A549 (cell line): ENCODE measurements at regions not wholly inside any gene's neighbourhood (a gene's known extent, or its start where the extent isn't known, plus 50 kb on each side); places are given as distances from the start of the nearest gene placed in this dataset.

Experiments
- ATAC-seq, 2 experiments: fragments of 200-7000 bp in 1 of 2; fragments of >200 bp in 1 of 2; cut with Nextera tagmentation in 1 of 2; cut with Tn5 transposase in 1 of 2; 3 replicates each; pipeline versions ENCODE4 v1.8.0 to v1.9.1; 2018 to 2020; ENCODE audit warnings: mild to moderate bottlenecking in 1 of 2, moderate library complexity in 1 of 2
- CTCF ChIA-PET: fragments of 300-600 bp; sonication (Branson Sonifier 250); formaldehyde crosslinking; extraction: SDS; loops from one replicate; lab custom pipeline; 2021; ENCODE audit warnings: antibody characterized with exemption, inconsistent platforms; lab: Yijun Ruan, JAX
- POLR2A ChIA-PET: fragments of 350-600 bp; formaldehyde crosslinking; extraction: SDS; loops from one replicate; lab custom pipeline; 2021; ENCODE audit warnings: antibody characterized with exemption, inconsistent platforms; lab: Yijun Ruan, JAX
- DNase-seq, 2 experiments: peaks; one replicate each; pipeline versions ENCODE4 v3.0.0 to v3.0.0-alpha.2; 2011 to 2016; ENCODE audit warnings: low read depth in 1 of 2, low spot score in 1 of 2
- FAIRE-seq: peaks from 2 replicates; lab custom pipeline; 2011; peaks lifted over from hg19 to GRCh38; lab: Jason Lieb, UNC
- H3K27ac ChIP-seq, 2 experiments: fragments of >200 bp; sonication (Bioruptor Twin); formaldehyde crosslinking; 3 replicates each; pipeline ENCODE4 v1.5.1; 2016 to 2017
- H3K4me1 ChIP-seq: fragments of >200 bp; sonication (Bioruptor Twin); formaldehyde crosslinking; 3 replicates; pipeline ENCODE4 v1.6.1; 2016
- H3K4me2 ChIP-seq: fragments of >200 bp; sonication (Bioruptor Twin); formaldehyde crosslinking; 3 replicates; pipeline ENCODE4 v1.6.1; 2016
- H3K4me3 ChIP-seq: fragments of >200 bp; sonication (Bioruptor Twin); formaldehyde crosslinking; 3 replicates; pipeline ENCODE4 v1.5.1; 2016
- H3K9me3 ChIP-seq: fragments of >200 bp; sonication (Bioruptor Twin); formaldehyde crosslinking; 3 replicates; pipeline ENCODE4 v1.6.1; 2016
- ATOH8 ChIP-seq: fragments of 250-450 bp; sonication (Bioruptor Pico); IDR thresholded peaks from 2 replicates; pipeline ENCODE4 v1.5.0; 2020; ENCODE audit warnings: low read depth, mild to moderate bottlenecking, moderate library complexity
- CHD2 ChIP-seq: fragments of 150-350 bp; IDR thresholded peaks from 2 replicates; pipeline ENCODE4 v1.6.1; 2014; ENCODE audit warnings: low read length; ENCODE audit not compliant: partially characterized antibody
- EHMT2 ChIP-seq: fragments of 200-600 bp; sonication (generic); IDR thresholded peaks from 2 replicates; pipeline ENCODE4 v1.6.1; 2016; ENCODE audit warnings: antibody characterized with exemption, low read depth, mild to moderate bottlenecking, moderate library complexity
- ELK1 ChIP-seq: fragments of 150-350 bp; IDR thresholded peaks from 2 replicates; pipeline ENCODE4 v1.6.1; 2014; ENCODE audit warnings: low read depth, mild to moderate bottlenecking, low read length
- EP300 ChIP-seq, 2 experiments: fragments of >200 bp; sonication (Bioruptor Twin); formaldehyde crosslinking; IDR thresholded peaks; 2 replicates in 1 of 2; 3 replicates in 1 of 2; pipeline ENCODE4 v1.6.1; 2016 to 2017
- GATA3 ChIP-seq: IDR thresholded peaks from 2 replicates; pipeline ENCODE4 v1.6.1; 2012; ENCODE audit warnings: borderline replicate concordance
- HMGXB4 ChIP-seq: fragments of 250-450 bp; sonication (Bioruptor Pico); IDR thresholded peaks from 2 replicates; pipeline ENCODE4 v1.5.0; 2021; ENCODE audit warnings: mild to moderate bottlenecking, moderate library complexity, borderline replicate concordance
- JUN ChIP-seq, 2 experiments: fragments of >200 bp; sonication (Bioruptor Twin); formaldehyde crosslinking; IDR thresholded peaks; 2 replicates in 1 of 2; 3 replicates in 1 of 2; pipeline ENCODE4 v1.6.1; 2016 to 2017
- MAZ ChIP-seq: fragments of 150-350 bp; IDR thresholded peaks from 2 replicates; pipeline ENCODE4 v1.6.1; 2014; ENCODE audit warnings: antibody characterized with exemption, low read depth, low read length, borderline replicate concordance
- MYC ChIP-seq: IDR thresholded peaks from 2 replicates; pipeline ENCODE4 v1.6.1; 2012; ENCODE audit warnings: mild to moderate bottlenecking, inconsistent platforms, low read length, improper control_type of control experiment, borderline replicate concordance
- NR3C1 ChIP-seq: fragments of >200 bp; sonication (Bioruptor Twin); formaldehyde crosslinking; IDR thresholded peaks from 3 replicates; pipeline ENCODE4 v1.6.1; 2017
- PBX3 ChIP-seq: IDR thresholded peaks from 2 replicates; pipeline ENCODE4 v1.6.1; 2012
- RAD21 ChIP-seq, 2 experiments: fragments of >200 bp in 1 of 2; sonication (Bioruptor Twin) in 1 of 2; formaldehyde crosslinking in 1 of 2; IDR thresholded peaks in 1 of 2; conservative IDR thresholded peaks in 1 of 2; 2 replicates in 1 of 2; 3 replicates in 1 of 2; pipeline ENCODE4 v1.6.1; 2012 to 2018; ENCODE audit warnings: inconsistent platforms in 1 of 2
- RARB ChIP-seq: fragments of 250-450 bp; sonication (Bioruptor Pico); IDR thresholded peaks from 2 replicates; pipeline ENCODE4 v1.8.0; 2021; ENCODE audit warnings: mild to moderate bottlenecking, moderate library complexity
- RFX5 ChIP-seq: fragments of 450-650 bp; IDR thresholded peaks from 2 replicates; pipeline ENCODE4 v1.7.1; 2014; ENCODE audit warnings: antibody characterized with exemption, mild to moderate bottlenecking, moderate library complexity
- SMC3 ChIP-seq: fragments of >200 bp; sonication (Bioruptor Twin); formaldehyde crosslinking; IDR thresholded peaks from 3 replicates; pipeline ENCODE4 v1.6.1; 2018; ENCODE audit warnings: inconsistent platforms
- TFCP2L1 ChIP-seq: fragments of 250-450 bp; sonication (Bioruptor Pico); IDR thresholded peaks from 2 replicates; pipeline ENCODE4 v1.5.0; 2021; ENCODE audit warnings: mild to moderate bottlenecking
- USF2 ChIP-seq: fragments of 450-650 bp; IDR thresholded peaks from 2 replicates; pipeline ENCODE4 v1.6.1; 2014; ENCODE audit warnings: antibody characterized with exemption
- ZC3H11A ChIP-seq: fragments of 450-650 bp; IDR thresholded peaks from 2 replicates; pipeline ENCODE4 v1.6.1; 2014; ENCODE audit warnings: antibody characterized with exemption, mild to moderate bottlenecking
- ZFP36 ChIP-seq: fragments of 450-650 bp; IDR thresholded peaks from 2 replicates; pipeline ENCODE4 v1.6.1; 2014; ENCODE audit warnings: borderline replicate concordance; ENCODE audit not compliant: partially characterized antibody
- ZNF302 ChIP-seq: fragments of 250-450 bp; sonication (Bioruptor Pico); IDR thresholded peaks from 2 replicates; pipeline ENCODE4 v1.9.0; 2021; ENCODE audit warnings: inconsistent platforms, mild to moderate bottlenecking, moderate library complexity
- ZSCAN20 ChIP-seq: fragments of 250-450 bp; sonication (Bioruptor Pico); IDR thresholded peaks from 2 replicates; pipeline ENCODE4 v1.8.0; 2022; ENCODE audit warnings: mild to moderate bottlenecking, moderate library complexity
- WGBS: methylation state at CpG from one replicate; pipeline ENCODE4 v1.1.6; 2017; ENCODE audit errors: missing lambda C conversion rate; 5-methylcytosine and 5-hydroxymethylcytosine counted together

- ChIA-PET POLR2A (no interaction called here), CTCF (no interaction called here)
- DNase-seq = no peak
- TF ChIP-seq MAZ (no peak), RFX5 (no peak)
- Histone ChIP-seq H3K4me2 (no peak overlapping the region), H3K4me3 (no peak overlapping the region), H3K27ac (no peak overlapping the region), H3K9me3 (no peaks in the 10 kb centered on the region; the same call in 2 of the 3 replicates), H3K4me1 (no peaks in the 10 kb centered on the region)
- 0% methylated on average over 1 of the region's 1 CpG for WGBS
- FAIRE-seq = no peak
- ATAC-seq = no peak
These were observed 491.8 kb downstream of the TMEM135 start for GRCh38 chr11:87529486-87529885.

- ChIA-PET POLR2A (no interaction called here), CTCF (no interaction called here)
- ATAC-seq (no peak), DNase-seq (no peak), FAIRE-seq (no peak)
- no peak overlapping the region for H3K4me2 ChIP-seq
- TF ChIP-seq EP300 (IDR thresholded peaks at IDR 0.05) = no peak
- no peak for TF ChIP-seq ZFP36
- no peak for TF ChIP-seq ZNF302 (CRISPR knock-in tag)
- no peak for TF ChIP-seq MYC
- TF ChIP-seq JUN (IDR thresholded peaks at IDR 0.05) = no peak
- no peak for TF ChIP-seq ATOH8 (CRISPR knock-in tag)
- TF ChIP-seq CHD2 = no peak
- TF ChIP-seq USF2 = no peak
- no peak for TF ChIP-seq SMC3
- no peak for TF ChIP-seq ZC3H11A
- no peak for TF ChIP-seq TFCP2L1 (CRISPR knock-in tag)
- TF ChIP-seq NR3C1 = no peak
- TF ChIP-seq RAD21 (conservative IDR thresholded peaks at IDR 0.05 in 1 of 2, IDR thresholded peaks at IDR 0.05 in 1 of 2) = no peak
- TF ChIP-seq PBX3 = no peak
- TF ChIP-seq HMGXB4 = no peak
- TF ChIP-seq GATA3 = no peak
- TF ChIP-seq RARB (CRISPR knock-in tag) = no peak
- TF ChIP-seq ZSCAN20 = no peak
- TF ChIP-seq EHMT2 = no peak
- no peak for TF ChIP-seq ELK1
- 0% methylated on average over 1 of the region's 3 CpGs for WGBS
- no peaks in the 10 kb centered on the region for H3K4me1 ChIP-seq
- no peak overlapping the region for H3K4me3 ChIP-seq
- no peak overlapping the region for H3K27ac ChIP-seq
- no peaks in the 10 kb centered on the region; the same call in 2 of the 3 replicates for H3K9me3 ChIP-seq
These were observed 491.0 kb downstream of the TMEM135 start for GRCh38 chr11:87528752-87529151.
